IMR-90 (cell line): ENCODE measurements at regions not wholly inside any gene's neighbourhood (a gene's known extent, or its start where the extent isn't known, plus 50 kb on each side); places are given as distances from the start of the nearest gene placed in this dataset.

Source experiments
- ATAC-seq: fragments of 200-7000 bp; cut with Tn5 transposase; 2 replicates; pipeline ENCODE4 v1.9.1; 2020; ENCODE audit warnings: low read depth, mild to moderate bottlenecking, moderate library complexity
- BruUV-seq: library from RNA; stranded (reverse); fragments of 400-500 nt; replicated peaks from 2 replicates; lab custom pipeline; 2021; lab: Mats Ljungman, UMichigan
- CTCF ChIA-PET: fragments of 300-600 bp; formaldehyde crosslinking; extraction: SDS; loops from one replicate; lab custom pipeline; 2021; ENCODE audit warnings: antibody characterized with exemption; lab: Yijun Ruan, JAX
- POLR2A ChIA-PET: fragments of 300-600 bp; sonication (Branson Sonifier 250); formaldehyde crosslinking; loops from one replicate; lab custom pipeline; 2022; ENCODE audit warnings: antibody characterized with exemption; ENCODE audit not compliant: unreplicated experiment; lab: Charles Lee
- DNase-seq: peaks from one replicate; pipeline ENCODE4 v3.0.0; 2013
- H2AFZ ChIP-seq: replicated peaks from 2 replicates; pipeline ENCODE3; 2013; ENCODE audit warnings: low read length, mild to moderate bottlenecking; ENCODE audit not compliant: poor library complexity
- H2AK5ac ChIP-seq: 2 replicates; pipeline ENCODE4 v1.6.1; 2013; ENCODE audit warnings: low read depth, low read length, inconsistent platforms
- H2AK9ac ChIP-seq: replicated peaks from 2 replicates; pipeline ENCODE3; 2013; ENCODE audit warnings: mild to moderate bottlenecking, low read depth, low read length, moderate library complexity; ENCODE audit not compliant: poor library complexity
- H2BK120ac ChIP-seq: 2 replicates; pipeline ENCODE4 v1.6.1; 2013; ENCODE audit warnings: low read depth, low read length, inconsistent platforms
- H2BK15ac ChIP-seq: 3 replicates; pipeline ENCODE4 v1.6.1; 2013; ENCODE audit warnings: low read depth, low read length, inconsistent platforms
- H2BK20ac ChIP-seq: 2 replicates; pipeline ENCODE4 v1.6.1; 2013; ENCODE audit warnings: low read depth, mild to moderate bottlenecking, inconsistent platforms, low read length, moderate library complexity
- H2BK5ac ChIP-seq: 2 replicates; pipeline ENCODE4 v1.6.1; 2013; ENCODE audit warnings: mild to moderate bottlenecking, low read depth, low read length, inconsistent platforms; ENCODE audit not compliant: poor library complexity, severe bottlenecking
- H3K14ac ChIP-seq: replicated peaks from 2 replicates; pipeline ENCODE4 v1.6.1; 2013; ENCODE audit warnings: low read depth, low read length, inconsistent platforms
- H3K18ac ChIP-seq: 2 replicates; pipeline ENCODE4 v1.6.1; 2013; ENCODE audit warnings: low read depth, low read length, control low read depth
- H3K23ac ChIP-seq: 2 replicates; pipeline ENCODE4 v1.6.1; 2013; ENCODE audit warnings: low read depth, low read length, inconsistent platforms
- H3K27ac ChIP-seq: 2 replicates; pipeline ENCODE4 v1.5.1; 2013; ENCODE audit warnings: mild to moderate bottlenecking, control low read depth, low read length; ENCODE audit not compliant: insufficient read depth
- H3K27me3 ChIP-seq: 2 replicates; pipeline ENCODE4 v1.6.1; 2013; ENCODE audit warnings: low read length; ENCODE audit not compliant: control insufficient read depth, insufficient read depth
- H3K36me3 ChIP-seq: 2 replicates; pipeline ENCODE4 v1.6.1; 2013; ENCODE audit warnings: low read length, mixed read lengths; ENCODE audit not compliant: control insufficient read depth, insufficient read depth
- H3K4ac ChIP-seq: 2 replicates; pipeline ENCODE4 v1.6.1; 2013; ENCODE audit warnings: low read depth, low read length, inconsistent platforms
- H3K4me1 ChIP-seq: 2 replicates; pipeline ENCODE4 v1.6.1; 2013; ENCODE audit warnings: low read length, mixed read lengths; ENCODE audit not compliant: control insufficient read depth, insufficient read depth
- H3K4me2 ChIP-seq: 2 replicates; pipeline ENCODE4 v1.6.1; 2013; ENCODE audit warnings: low read depth, mild to moderate bottlenecking, control low read depth, low read length, moderate library complexity
- H3K4me3 ChIP-seq: 2 replicates; pipeline ENCODE4 v1.5.1; 2013; ENCODE audit warnings: low read depth, mild to moderate bottlenecking, control low read depth, low read length, moderate library complexity; ENCODE audit not compliant: insufficient read depth
- H3K56ac ChIP-seq: 2 replicates; pipeline ENCODE4 v1.6.1; 2013; ENCODE audit warnings: low read length, inconsistent platforms; ENCODE audit not compliant: insufficient read depth; ENCODE audit errors: extremely low read depth
- H3K79me1 ChIP-seq, 2 experiments: 2 replicates each; pipeline ENCODE4 v1.6.1; 2013; ENCODE audit warnings: low read length in 2 of 2, inconsistent platforms in 1 of 2, low read depth in 1 of 2
- H3K9ac ChIP-seq: 2 replicates; pipeline ENCODE4 v1.6.1; 2013; ENCODE audit warnings: low read depth, low read length, control low read depth
- H3K9me1 ChIP-seq: 2 replicates; pipeline ENCODE4 v1.6.1; 2013; ENCODE audit warnings: low read length, inconsistent platforms; ENCODE audit not compliant: insufficient read depth
- H3K9me3 ChIP-seq: 2 replicates; pipeline ENCODE4 v1.6.1; 2013; ENCODE audit warnings: low read length; ENCODE audit not compliant: control insufficient read depth, insufficient read depth
- H4K20me1 ChIP-seq: 2 replicates; pipeline ENCODE4 v1.6.1; 2013; ENCODE audit warnings: low read length, inconsistent platforms; ENCODE audit not compliant: insufficient read depth
- H4K5ac ChIP-seq: 2 replicates; pipeline ENCODE4 v1.6.1; 2013; ENCODE audit warnings: mild to moderate bottlenecking, low read depth, low read length, control low read depth
- H4K8ac ChIP-seq, 2 experiments: 2 replicates each; pipeline ENCODE4 v1.6.1; 2013; ENCODE audit warnings: low read depth in 2 of 2, low read length in 2 of 2, control low read depth in 1 of 2, inconsistent platforms in 1 of 2
- H4K91ac ChIP-seq: 2 replicates; pipeline ENCODE4 v1.6.1; 2013; ENCODE audit warnings: low read depth, low read length, inconsistent platforms; ENCODE audit not compliant: insufficient read depth
- BHLHE40 ChIP-seq: fragments of 150-350 bp; IDR thresholded peaks from 2 replicates; pipeline ENCODE4 v1.6.1; 2016; ENCODE audit warnings: mild to moderate bottlenecking, low read depth, low read length
- CEBPB ChIP-seq: IDR thresholded peaks from 2 replicates; pipeline ENCODE4 v1.6.1; 2012; ENCODE audit warnings: low read depth, low read length, improper control_type of control experiment
- CHD1 ChIP-seq: IDR thresholded peaks from 2 replicates; pipeline ENCODE4 v1.6.1; 2012; ENCODE audit warnings: low read depth, low read length, improper control_type of control experiment
- FOS ChIP-seq: fragments of 150-350 bp; IDR thresholded peaks from 2 replicates; pipeline ENCODE4 v1.6.1; 2016; ENCODE audit warnings: low read depth, low read length
- MAFK ChIP-seq: IDR thresholded peaks from 2 replicates; pipeline ENCODE4 v1.6.1; 2012; ENCODE audit warnings: low read depth, low read length, improper control_type of control experiment
- MAZ ChIP-seq: IDR thresholded peaks from 2 replicates; pipeline ENCODE4 v1.6.1; 2012; ENCODE audit warnings: low read depth, mild to moderate bottlenecking, low read length, improper control_type of control experiment, moderate library complexity, borderline replicate concordance
- POLR2A ChIP-seq: IDR thresholded peaks from 2 replicates; pipeline ENCODE4 v1.6.1; 2012; ENCODE audit warnings: mild to moderate bottlenecking, low read depth, low read length
- RAD21 ChIP-seq: IDR thresholded peaks from 2 replicates; pipeline ENCODE4 v1.6.1; 2012; ENCODE audit warnings: low read length, improper control_type of control experiment
- RCOR1 ChIP-seq: IDR thresholded peaks from 2 replicates; pipeline ENCODE4 v1.6.1; 2012; ENCODE audit warnings: mild to moderate bottlenecking, low read length, improper control_type of control experiment; ENCODE audit not compliant: insufficient replicate concordance
- RFX5 ChIP-seq: IDR thresholded peaks from 2 replicates; pipeline ENCODE4 v1.8.0; 2012; ENCODE audit warnings: low read depth, mild to moderate bottlenecking, low read length, moderate library complexity
- SMC3 ChIP-seq: fragments of 150-350 bp; IDR thresholded peaks from 2 replicates; pipeline ENCODE4 v1.6.1; 2016; ENCODE audit warnings: low read depth, mild to moderate bottlenecking, antibody characterized with exemption, low read length, moderate library complexity
- USF2 ChIP-seq: fragments of 150-350 bp; IDR thresholded peaks from 2 replicates; pipeline ENCODE4 v1.6.1; 2017; ENCODE audit warnings: mild to moderate bottlenecking, antibody characterized with exemption, low read length, low read depth
- WGBS, 2 experiments: methylation state at CpG; one replicate each; pipeline versions ENCODE4 v1.1.5 to v1.1.7; 2013; ENCODE audit warnings: missing lambda C conversion rate in 2 of 2; ENCODE audit not compliant: insufficient read length in 1 of 2; ENCODE audit errors: extremely low coverage in 2 of 2; 5-methylcytosine and 5-hydroxymethylcytosine counted together
- dilution Hi-C: fragments of 300-500 bp; cut with HindIII; formaldehyde crosslinking; loops from one replicate; pipeline ENCODE4 v1.14.3; 2018; ENCODE audit warnings: low sequenced_read_pairs; ENCODE audit not compliant: unreplicated experiment
- in situ Hi-C: fragments of 300-500 bp; cut with MboI; formaldehyde crosslinking; loops from 3 replicates; pipeline ENCODE4 v1.14.3; 2019; ENCODE audit warnings: low sequenced_read_pairs, inconsistent platforms, mixed read lengths
- intact Hi-C: fragments of 100-400 bp; cut with micrococcal nuclease; formaldehyde crosslinking; loops from 2 replicates; pipeline ENCODE4 v1.10.0; 2022
- TF ChIP-seq, protein P1 (sequence below): fragments of 150-350 bp; IDR thresholded peaks from 2 replicates; pipeline ENCODE4 v1.6.1; 2016; ENCODE audit warnings: low read depth, mild to moderate bottlenecking, low read length, moderate library complexity, borderline replicate concordance

DNA sequence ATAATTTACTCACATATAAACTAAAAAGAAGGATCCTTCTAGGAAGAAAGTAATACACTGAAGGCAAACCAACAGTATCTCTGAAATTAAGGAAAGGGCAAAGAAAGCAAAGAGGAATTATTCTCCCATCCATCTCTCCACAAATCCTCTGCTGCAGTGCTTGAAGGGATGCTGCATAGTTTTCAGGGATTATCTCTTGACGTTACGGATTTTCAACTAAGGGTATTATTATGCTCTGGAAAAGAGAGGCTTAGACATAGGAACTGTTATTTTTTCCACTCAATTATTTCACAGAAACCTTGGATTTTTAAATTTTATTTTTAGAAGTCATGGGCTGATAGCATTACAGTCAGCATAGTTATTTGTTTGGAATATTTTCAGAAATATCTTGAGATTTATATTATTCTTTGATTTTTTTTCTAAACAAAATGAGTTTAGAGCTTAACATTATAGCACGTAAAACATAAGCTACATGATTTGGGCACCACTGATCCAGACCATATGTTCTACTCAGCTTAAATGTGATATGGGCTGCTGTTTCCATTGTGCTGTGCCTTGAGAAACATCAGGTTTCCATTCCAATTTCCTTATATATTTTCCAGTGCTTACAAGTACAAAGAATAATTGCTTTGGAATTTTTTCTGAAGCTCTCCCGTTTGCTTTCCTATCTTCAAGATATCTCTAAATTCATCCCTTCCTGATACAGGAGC lies 57.9 kb upstream of the DCN start (continued):
- TF ChIP-seq MAFK = no peak

DNA sequence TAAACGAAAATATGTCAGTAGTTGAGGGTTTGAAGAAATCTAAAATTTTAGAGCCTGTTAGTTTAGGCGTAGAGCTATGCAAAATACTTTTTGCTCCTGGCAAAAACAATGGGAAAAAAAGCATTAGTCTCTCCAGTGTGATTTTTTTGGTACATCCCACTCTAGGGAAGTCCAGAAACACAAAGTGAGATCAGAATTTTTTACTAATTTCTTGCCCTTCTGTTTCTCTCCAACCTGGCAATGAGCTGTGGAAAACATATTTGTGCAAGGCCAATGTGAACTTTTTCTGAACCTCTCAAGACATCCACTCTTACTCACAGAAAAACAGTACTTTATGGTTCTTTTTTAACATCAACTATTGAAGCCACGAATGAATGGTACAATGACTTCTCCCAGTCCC lies 56.9 kb upstream of the DCN start:
- in situ Hi-C loops = no loop called here
- ATAC-seq (no peak), DNase-seq (no peak)
- Histone ChIP-seq H3K9me3 (0 out of 2 replicates have a peak, but pooled peaks cover 2% of the 10 kb centered on the region), H3K36me3 (no peaks in the 10 kb centered on the region), H4K5ac (peak overlapping the region; percentile 28; the same call in 1 of the 2 replicates), H3K9me1 (no peaks in the 10 kb centered on the region), H3K27me3 (no peaks in the 10 kb centered on the region), H2AK9ac (no peak overlapping the region), H3K4me2 (no peak overlapping the region), H2AK5ac (no peak overlapping the region), H2AFZ (no peak overlapping the region), H3K4me1 (peaks cover 4% of the 10 kb centered on the region), H3K56ac (no peak overlapping the region), H4K20me1 (no peaks in the 10 kb centered on the region), H4K91ac (no peak overlapping the region), H3K18ac (peak overlapping the region; percentile 82; the same call in 1 of the 2 replicates), H3K14ac (no peak overlapping the region), H3K4ac (no peak overlapping the region), H2BK120ac (no peak overlapping the region; the same call in 1 of the 2 replicates), H4K8ac (no peak overlapping the region; a peak in 1 of 4 replicates), H3K27ac (no peak overlapping the region; the same call in 1 of the 2 replicates), H2BK20ac (peak overlapping the region; percentile 2; the same call in 1 of the 2 replicates), H3K23ac (no peak overlapping the region), H3K4me3 (no peak overlapping the region), H3K9ac (no peak overlapping the region), H2BK15ac (0 out of 3 replicates have a peak overlapping the region, but pooled peaks have one; percentile 2), H2BK5ac (peak overlapping the region; percentile 29), H3K79me1 (no peaks in the 10 kb centered on the region)
- no TSS peak for BruUV-seq
- POLR2A ChIA-PET = no interaction called here
- CTCF ChIA-PET = no interaction called here
- intact Hi-C loops = no loop called here
- WGBS, 2 experiments = no CpG with 5 or more reads among the region's 3 CpGs
- dilution Hi-C loops = no loop called here
- TF ChIP-seq, protein P1, sequence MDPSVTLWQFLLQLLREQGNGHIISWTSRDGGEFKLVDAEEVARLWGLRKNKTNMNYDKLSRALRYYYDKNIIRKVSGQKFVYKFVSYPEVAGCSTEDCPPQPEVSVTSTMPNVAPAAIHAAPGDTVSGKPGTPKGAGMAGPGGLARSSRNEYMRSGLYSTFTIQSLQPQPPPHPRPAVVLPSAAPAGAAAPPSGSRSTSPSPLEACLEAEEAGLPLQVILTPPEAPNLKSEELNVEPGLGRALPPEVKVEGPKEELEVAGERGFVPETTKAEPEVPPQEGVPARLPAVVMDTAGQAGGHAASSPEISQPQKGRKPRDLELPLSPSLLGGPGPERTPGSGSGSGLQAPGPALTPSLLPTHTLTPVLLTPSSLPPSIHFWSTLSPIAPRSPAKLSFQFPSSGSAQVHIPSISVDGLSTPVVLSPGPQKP = no peak
- TF ChIP-seq SMC3 (no peak), POLR2A (no peak), RCOR1 (no peak), RAD21 (no peak), CEBPB (no peak), CHD1 (no peak), MAFK (no peak), FOS (no peak), MAZ (no peak), USF2 (no peak), BHLHE40 (no peak), RFX5 (no peak)
